Smooth muscle cell (in vitro differentiated cells): ENCODE measurements at regions not wholly inside any gene's neighbourhood (a gene's known extent, or its start where the extent isn't known, plus 50 kb on each side); places are given as distances from the start of the nearest gene placed in this dataset.

Source experiments
- DNase-seq: peaks from one replicate; lab custom pipeline; 2025; ENCODE audit not compliant: unreplicated experiment; lab: John Stamatoyannopoulos, UW
- H2AFZ ChIP-seq: fragments of 200-600 bp; sonication (generic); 2 replicates; pipeline ENCODE4 v1.6.0; 2016; ENCODE audit warnings: antibody characterized with exemption, low read depth, mild to moderate bottlenecking
- H3F3A ChIP-seq: fragments of 200-600 bp; sonication (generic); 2 replicates; pipeline ENCODE4 v1.6.0; 2017; ENCODE audit warnings: antibody characterized with exemption, low read depth
- H3K27ac ChIP-seq: fragments of 200-600 bp; sonication (generic); 2 replicates; pipeline ENCODE4 v1.5.1; 2016; ENCODE audit warnings: low read depth, mild to moderate bottlenecking
- H3K27me3 ChIP-seq: fragments of 200-600 bp; sonication (generic); 2 replicates; pipeline ENCODE4 v1.6.1; 2016; ENCODE audit warnings: low read depth, mild to moderate bottlenecking
- H3K36me3 ChIP-seq: fragments of 200-600 bp; sonication (generic); 2 replicates; pipeline ENCODE4 v1.5.1; 2016; ENCODE audit warnings: low read depth
- H3K4me1 ChIP-seq: fragments of 200-600 bp; sonication (generic); 2 replicates; pipeline ENCODE4 v1.5.1; 2016; ENCODE audit warnings: low read depth
- H3K4me2 ChIP-seq: fragments of 200-600 bp; sonication (generic); 2 replicates; pipeline ENCODE4 v1.6.0; 2016; ENCODE audit warnings: mild to moderate bottlenecking
- H3K4me3 ChIP-seq: fragments of 200-600 bp; sonication (generic); 2 replicates; pipeline ENCODE4 v1.5.1; 2016; ENCODE audit warnings: mild to moderate bottlenecking
- H3K79me2 ChIP-seq: fragments of 200-600 bp; sonication (generic); 2 replicates; pipeline ENCODE4 v1.6.0; 2016; ENCODE audit warnings: low read depth, mild to moderate bottlenecking
- H3K9ac ChIP-seq: fragments of 200-600 bp; sonication (generic); 2 replicates; pipeline ENCODE4 v1.6.0; 2016; ENCODE audit warnings: low read depth
- H3K9me3 ChIP-seq: fragments of 200-600 bp; sonication (generic); replicated peaks from 2 replicates; pipeline ENCODE4 v1.5.1; 2016; ENCODE audit warnings: low read depth
- H4K20me1 ChIP-seq: fragments of 200-600 bp; sonication (generic); 2 replicates; pipeline ENCODE4 v1.6.0; 2016; ENCODE audit warnings: low read depth
- WGBS: methylation state at CpG from one replicate; pipeline ENCODE4 v1.1.7; 2016; ENCODE audit warnings: low lambda C conversion rate; 5-methylcytosine and 5-hydroxymethylcytosine counted together
- TF ChIP-seq, protein P1 (sequence below): fragments of 200-600 bp; sonication (generic); IDR thresholded peaks from 2 replicates; pipeline ENCODE4 v1.5.1; 2017; ENCODE audit warnings: borderline replicate concordance, mild to moderate bottlenecking, antibody characterized with exemption; ENCODE audit not compliant: insufficient read depth, poor library complexity, severe bottlenecking

DNA sequence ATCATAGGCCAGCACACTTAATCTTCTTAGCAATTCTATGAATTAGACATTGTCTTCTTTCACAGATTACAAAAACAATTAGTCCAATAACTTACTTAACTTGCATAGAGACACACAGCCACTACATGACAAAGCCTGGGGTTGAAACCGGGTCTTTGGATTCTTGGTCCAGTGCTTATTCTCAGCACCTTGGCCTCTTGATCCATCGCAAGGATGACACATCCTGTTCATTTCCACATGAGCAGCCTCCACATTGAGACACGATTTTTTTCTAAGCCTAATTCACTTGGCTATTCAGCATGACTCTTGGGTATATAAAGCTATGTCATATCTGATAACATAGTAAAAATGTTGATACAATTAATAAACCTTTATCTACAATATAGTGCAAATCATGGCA is 221.0 kb upstream of the FOXD3 start:
- no peaks in the 10 kb centered on the region for H3K9me3 ChIP-seq
- H3K36me3 ChIP-seq = no peaks in the 10 kb centered on the region
- TF ChIP-seq, protein P1, sequence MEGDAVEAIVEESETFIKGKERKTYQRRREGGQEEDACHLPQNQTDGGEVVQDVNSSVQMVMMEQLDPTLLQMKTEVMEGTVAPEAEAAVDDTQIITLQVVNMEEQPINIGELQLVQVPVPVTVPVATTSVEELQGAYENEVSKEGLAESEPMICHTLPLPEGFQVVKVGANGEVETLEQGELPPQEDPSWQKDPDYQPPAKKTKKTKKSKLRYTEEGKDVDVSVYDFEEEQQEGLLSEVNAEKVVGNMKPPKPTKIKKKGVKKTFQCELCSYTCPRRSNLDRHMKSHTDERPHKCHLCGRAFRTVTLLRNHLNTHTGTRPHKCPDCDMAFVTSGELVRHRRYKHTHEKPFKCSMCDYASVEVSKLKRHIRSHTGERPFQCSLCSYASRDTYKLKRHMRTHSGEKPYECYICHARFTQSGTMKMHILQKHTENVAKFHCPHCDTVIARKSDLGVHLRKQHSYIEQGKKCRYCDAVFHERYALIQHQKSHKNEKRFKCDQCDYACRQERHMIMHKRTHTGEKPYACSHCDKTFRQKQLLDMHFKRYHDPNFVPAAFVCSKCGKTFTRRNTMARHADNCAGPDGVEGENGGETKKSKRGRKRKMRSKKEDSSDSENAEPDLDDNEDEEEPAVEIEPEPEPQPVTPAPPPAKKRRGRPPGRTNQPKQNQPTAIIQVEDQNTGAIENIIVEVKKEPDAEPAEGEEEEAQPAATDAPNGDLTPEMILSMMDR = no peak
- H3K4me3 ChIP-seq = no peak overlapping the region
- no peaks in the 10 kb centered on the region for H3K4me1 ChIP-seq
- H3K4me2 ChIP-seq = no peak overlapping the region
- no peaks in the 10 kb centered on the region for H3F3A ChIP-seq
- H2AFZ ChIP-seq = no peak overlapping the region
- H3K79me2 ChIP-seq = no peaks in the 10 kb centered on the region
- H3K9ac ChIP-seq = no peak overlapping the region
- no peaks in the 10 kb centered on the region for H4K20me1 ChIP-seq
- DNase-seq = no peak
- no peaks in the 10 kb centered on the region for H3K27me3 ChIP-seq
- WGBS = 90% methylated on average over 3 of the region's 3 CpGs
- H3K27ac ChIP-seq = no peak overlapping the region

DNA sequence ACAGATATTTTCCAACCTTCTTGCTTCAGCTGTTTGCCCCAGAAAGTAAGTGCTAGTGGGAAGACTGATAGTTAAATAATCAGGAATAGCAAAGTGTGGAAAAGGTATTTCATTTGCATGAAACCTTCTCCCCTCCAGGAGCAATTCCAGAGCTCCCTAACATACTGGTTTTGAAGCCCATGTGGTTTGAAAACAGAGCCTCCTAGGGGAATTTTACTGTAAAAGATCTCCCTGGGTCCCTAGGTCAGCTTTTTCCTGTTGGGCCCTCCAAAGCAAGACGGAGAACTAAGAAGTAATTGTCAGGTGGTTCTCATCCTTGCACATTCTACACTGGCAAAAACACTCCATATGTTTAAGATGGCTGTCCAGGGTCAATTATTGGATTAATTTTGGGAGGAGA is 218.7 kb upstream of the FOXD3 start:
- Histone ChIP-seq H3F3A (no peaks in the 10 kb centered on the region), H3K27me3 (no peaks in the 10 kb centered on the region), H3K79me2 (no peaks in the 10 kb centered on the region), H3K4me2 (no peak overlapping the region), H3K9me3 (no peaks in the 10 kb centered on the region), H4K20me1 (no peaks in the 10 kb centered on the region), H3K9ac (no peak overlapping the region), H3K4me3 (no peak overlapping the region), H3K27ac (no peak overlapping the region), H2AFZ (no peak overlapping the region), H3K4me1 (no peaks in the 10 kb centered on the region), H3K36me3 (no peaks in the 10 kb centered on the region)
- no peak for DNase-seq
- TF ChIP-seq, protein P1 = no peak
- 48% methylated on average over 1 of the region's 1 CpG for WGBS

DNA sequence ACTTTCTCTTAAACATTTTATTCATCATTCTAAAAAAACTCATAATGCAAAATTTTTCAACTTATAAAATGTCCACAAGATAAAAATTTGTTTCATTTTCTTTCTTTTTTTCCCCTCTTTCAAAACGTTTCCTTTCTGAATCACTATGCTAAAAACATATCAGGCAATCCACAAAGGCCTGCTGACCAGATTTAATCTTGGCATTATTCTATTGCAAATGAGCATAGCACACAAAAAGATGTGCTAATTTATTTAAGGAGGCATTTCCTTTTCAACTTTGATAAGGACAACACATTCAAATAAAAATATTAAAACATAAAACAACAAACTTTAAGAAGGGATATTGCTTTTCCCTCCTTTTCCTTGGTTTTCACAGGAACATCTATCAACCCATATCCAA is 215.3 kb upstream of the FOXD3 start:
- TF ChIP-seq, protein P1 = no peak
- no peak for DNase-seq
- Histone ChIP-seq H3K36me3 (no peaks in the 10 kb centered on the region), H4K20me1 (peaks cover 3% of the 10 kb centered on the region), H2AFZ (no peak overlapping the region), H3K4me3 (no peak overlapping the region), H3K9me3 (no peaks in the 10 kb centered on the region), H3K27ac (no peak overlapping the region), H3K4me1 (peaks cover 4% of the 10 kb centered on the region), H3K27me3 (no peaks in the 10 kb centered on the region), H3K79me2 (no peaks in the 10 kb centered on the region), H3F3A (peaks cover 8% of the 10 kb centered on the region), H3K4me2 (no peak overlapping the region), H3K9ac (no peak overlapping the region)
- 23% methylated on average over 1 of the region's 1 CpG for WGBS

DNA sequence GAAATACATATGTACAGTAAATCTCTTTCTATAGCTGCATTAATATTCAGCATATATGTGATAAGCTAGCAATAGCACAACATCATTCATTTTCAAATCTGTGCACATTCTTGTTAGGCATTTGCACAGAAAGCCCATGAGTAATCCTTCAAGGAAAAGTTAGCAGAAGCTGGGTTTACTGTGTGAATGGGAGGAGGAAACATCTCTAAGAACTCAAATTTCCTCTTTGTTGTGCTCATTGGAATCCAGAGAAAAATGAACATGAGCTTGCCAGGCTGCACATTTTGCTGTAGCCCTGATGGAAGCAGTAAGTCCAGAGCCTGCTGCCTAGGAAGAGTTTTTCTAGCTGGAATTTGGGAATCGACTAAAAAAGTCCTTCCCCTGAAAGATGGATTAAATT is 214.2 kb upstream of the FOXD3 start:
- Histone ChIP-seq H4K20me1 (peaks cover 7% of the 10 kb centered on the region), H3K79me2 (no peaks in the 10 kb centered on the region), H3F3A (peaks cover 15% of the 10 kb centered on the region), H3K4me2 (no peak overlapping the region), H3K9ac (no peak overlapping the region), H2AFZ (no peak overlapping the region), H3K4me3 (no peak overlapping the region), H3K4me1 (peaks cover 10% of the 10 kb centered on the region), H3K9me3 (no peaks in the 10 kb centered on the region), H3K27ac (no peak overlapping the region), H3K27me3 (no peaks in the 10 kb centered on the region), H3K36me3 (no peaks in the 10 kb centered on the region)
- DNase-seq = no peak
- 86% methylated on average over 1 of the region's 1 CpG for WGBS
- TF ChIP-seq, protein P1 = no peak
